ENCODE measurements at regions not wholly inside any gene's neighbourhood (a gene's known extent, or its start where the extent isn't known, plus 50 kb on each side); places are given as distances from the start of the nearest gene placed in this dataset.

GRCh38 chr20:60298647-60299046, 340.4 kb downstream of the CDH26 start:
- Histone ChIP-seq H3K27me3 (replicated peaks in 1 of 4; ENCODE audit: control insufficient read depth in 3 of 4, extremely low read depth in 1 of 4, insufficient read depth in 3 of 4, low read length in 3 of 4) (peaks cover 0 to under 1% (median 0%) of the 10 kb centered on the region in 4 experiments; a peak in 1 of 7 replicates), H4K91ac (replicated peaks; ENCODE audit: insufficient read length, low read length) (no peak overlapping the region), H3K36me3 (ENCODE audit: control insufficient read depth in 2 of 4, insufficient read depth in 4 of 4, low read length in 3 of 4) (no peaks in the 10 kb centered on the region), H3K14ac (ENCODE audit: insufficient read length) (no peak overlapping the region), H3K23me2 (ENCODE audit: low read depth, low read length) (no peaks in the 10 kb centered on the region), H3K4me3 (ENCODE audit: extremely low read depth in 1 of 4, insufficient read depth in 2 of 4, low read depth in 3 of 4, low read length in 4 of 4) (no peak overlapping the region), H2AK5ac (ENCODE audit: low read depth, low read length) (no peak overlapping the region), H3K79me1 (ENCODE audit: low read depth, low read length) (no peaks in the 10 kb centered on the region), H3K4me2 (ENCODE audit: insufficient read depth in 1 of 2, low read depth in 2 of 2, low read length in 2 of 2) (no peak overlapping the region), H3K23ac (ENCODE audit: insufficient read length) (no peak overlapping the region), H2AFZ (ENCODE audit: low read length) (no peak overlapping the region), H4K20me1 (replicated peaks in 1 of 2; ENCODE audit: control insufficient read depth in 1 of 2, insufficient read depth in 2 of 2, low read length in 2 of 2) (no peaks in the 10 kb centered on the region), H4K5ac (ENCODE audit: insufficient read length, low read depth, low read length) (no peak overlapping the region), H2BK5ac (ENCODE audit: low read depth, low read length) (no peak overlapping the region), H3K4ac (replicated peaks; ENCODE audit: insufficient read length, low read depth, low read length) (no peak overlapping the region), H4K8ac (ENCODE audit: extremely low read depth, insufficient read depth, low read length) (no peak overlapping the region; the same call in 1 of the 2 replicates), H3K56ac (replicated peaks; ENCODE audit: insufficient read length, low read depth, low read length) (no peak overlapping the region), H2BK12ac (ENCODE audit: low read depth, low read length) (no peak overlapping the region), H3K79me2 (ENCODE audit: control insufficient read depth in 1 of 2, insufficient read depth in 2 of 2, low read length in 2 of 2) (no peaks in the 10 kb centered on the region), H2BK20ac (ENCODE audit: low read length) (no peak overlapping the region), H3K9ac (replicated peaks in 1 of 4; ENCODE audit: extremely low read depth in 1 of 4, low read depth in 3 of 4, low read length in 3 of 4) (no peak overlapping the region), H3K27ac (ENCODE audit: low read depth, low read length) (no peak overlapping the region), H3K18ac (ENCODE audit: extremely low read depth, low read length) (no peak overlapping the region), H3K4me1 (replicated peaks in 1 of 4; ENCODE audit: control insufficient read depth in 3 of 4, insufficient read depth in 4 of 4, low read length in 3 of 4) (no peaks in the 10 kb centered on the region), H3K9me3 (ENCODE audit: insufficient read depth in 2 of 2, low read depth in 1 of 2, low read length in 1 of 2) (peaks cover 7 to 46% of the 10 kb centered on the region in 2 experiments; a peak in 3 of 4 replicates), H2BK120ac (replicated peaks; ENCODE audit: low read depth, low read length) (no peak overlapping the region), H2BK15ac (ENCODE audit: low read length) (no peak overlapping the region)
- 91% methylated on average over 5 of the region's 5 CpGs; no CpG with 5 or more reads in 1 of the 2 experiments for WGBS, 2 experiments (ENCODE audit: extremely low coverage in 1 of 2, insufficient coverage in 1 of 2, insufficient read length in 1 of 2, insufficient replicate concordance in 2 of 2, low coverage in 1 of 2, low lambda C conversion rate in 2 of 2, missing lambda C conversion rate in 1 of 2)
- DNase-seq (ENCODE audit: low read depth in 1 of 2, low spot score in 2 of 2) (no peak), FAIRE-seq (no peak)
- ChIA-PET CTCF (ENCODE audit: partially characterized antibody) (no interaction called here), POLR2A (ENCODE audit: partially characterized antibody) (no interaction called here)
- TF ChIP-seq POLR2AphosphoS5 (IDR thresholded peaks at IDR 0.05; ENCODE audit: low read depth, low read length), result no peak
- no peak for TF ChIP-seq HDAC2 (IDR thresholded peaks at IDR 0.05; ENCODE audit: borderline replicate concordance in 1 of 2, low read depth in 2 of 2, low read length in 2 of 2)
- no peak for TF ChIP-seq FOSL1 (IDR thresholded peaks at IDR 0.05; ENCODE audit: insufficient read depth, low read depth, low read length)
- no peak for TF ChIP-seq USF2 (IDR thresholded peaks at IDR 0.05; ENCODE audit: low read length)
- TF ChIP-seq KDM4A (IDR thresholded peaks at IDR 0.05; ENCODE audit: low read depth, low read length, severe bottlenecking), result no peak
- no peak for TF ChIP-seq TAF1 (IDR thresholded peaks at IDR 0.05; ENCODE audit: low read depth, low read length)
- no peak for TF ChIP-seq CBX8 (IDR thresholded peaks at IDR 0.05; ENCODE audit: borderline replicate concordance, low read depth, low read length)
- TF ChIP-seq EGR1 (IDR thresholded peaks at IDR 0.05; ENCODE audit: borderline replicate concordance, low read depth, low read length), result no peak
- TF ChIP-seq NRF1 (IDR thresholded peaks at IDR 0.05; ENCODE audit: low read depth, low read length), result no peak
- no peak for TF ChIP-seq RBBP5 (IDR thresholded peaks at IDR 0.05; ENCODE audit: borderline replicate concordance, low read depth, low read length)
- TF ChIP-seq EZH2 (IDR thresholded peaks at IDR 0.05; ENCODE audit: low read depth, low read length, severe bottlenecking), result no peak
- no peak for TF ChIP-seq POU5F1 (IDR thresholded peaks at IDR 0.05; ENCODE audit: low read depth, low read length)

All from H1 (cell line).